HuH-7 (cell line): ENCODE measurements at regions not wholly inside any gene's neighbourhood (a gene's known extent, or its start where the extent isn't known, plus 50 kb on each side); places are given as distances from the start of the nearest gene placed in this dataset.

Experiments used
- DNase-seq: peaks from one replicate; pipeline ENCODE4 v3.0.0; 2011; ENCODE audit warnings: low spot score

- DNase-seq: no peak
These were observed 149.4 kb upstream of the PLEKHG7 start for GRCh38 chr12:92553389-92553788.

- no peak for DNase-seq
These were observed 150.2 kb upstream of the PLEKHG7 start for GRCh38 chr12:92552412-92553108.

DNA sequence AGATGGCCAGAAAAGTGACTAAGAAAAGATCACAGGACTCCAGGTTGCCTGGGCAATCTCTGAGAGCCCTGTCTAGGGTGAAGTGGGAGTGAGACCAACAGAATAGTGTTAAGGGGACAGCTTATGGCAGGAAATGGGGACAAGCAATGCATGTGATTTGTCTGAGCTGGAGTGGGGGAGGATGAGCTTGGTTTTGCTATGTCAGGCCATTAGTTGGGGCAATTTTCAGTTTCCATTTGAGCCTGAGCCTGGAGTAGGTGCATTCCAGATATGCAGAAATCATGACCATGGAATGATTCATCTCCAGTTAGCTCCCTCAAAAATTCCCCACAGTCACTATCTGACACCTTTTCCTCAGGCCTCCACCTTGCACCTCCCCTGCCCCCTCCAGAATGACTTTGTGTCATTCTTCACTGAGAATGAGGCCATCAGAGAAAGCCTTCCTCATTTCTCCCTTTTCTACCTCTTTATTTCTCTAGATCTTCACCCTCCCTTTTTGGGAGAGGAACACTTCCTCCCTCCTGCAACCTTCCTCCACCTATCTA lies 150.9 kb upstream of the PLEKHG7 start:
- DNase-seq: no peak

DNA sequence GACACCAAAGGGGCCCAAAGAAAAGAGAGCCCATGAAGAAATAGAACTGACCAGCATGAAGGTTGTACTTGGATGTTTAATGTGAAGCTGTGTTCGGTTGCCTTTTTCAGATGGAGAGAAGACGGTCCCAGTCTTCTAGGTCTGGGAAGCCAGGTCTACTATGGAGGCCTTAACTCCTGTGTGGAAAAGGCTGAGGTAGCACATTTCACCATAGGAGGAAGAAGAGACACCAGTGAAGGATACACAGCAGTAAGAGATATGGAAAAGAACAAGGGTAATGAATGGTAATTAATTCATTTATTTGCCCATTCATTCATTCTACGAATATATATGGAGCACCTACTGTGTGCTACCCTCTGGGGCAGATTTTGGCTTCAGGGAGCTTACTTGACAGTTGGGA lies 151.6 kb upstream of the PLEKHG7 start:
- no peak for DNase-seq

GRCh38 chr12:92550661-92551060 lies 152.1 kb upstream of the PLEKHG7 start:
- no peak for DNase-seq

- no peak for DNase-seq
These were observed 152.5 kb upstream of the PLEKHG7 start for GRCh38 chr12:92550254-92550653.

GRCh38 chr12:92549516-92549915 lies 153.3 kb upstream of the PLEKHG7 start:
- no peak for DNase-seq

DNA sequence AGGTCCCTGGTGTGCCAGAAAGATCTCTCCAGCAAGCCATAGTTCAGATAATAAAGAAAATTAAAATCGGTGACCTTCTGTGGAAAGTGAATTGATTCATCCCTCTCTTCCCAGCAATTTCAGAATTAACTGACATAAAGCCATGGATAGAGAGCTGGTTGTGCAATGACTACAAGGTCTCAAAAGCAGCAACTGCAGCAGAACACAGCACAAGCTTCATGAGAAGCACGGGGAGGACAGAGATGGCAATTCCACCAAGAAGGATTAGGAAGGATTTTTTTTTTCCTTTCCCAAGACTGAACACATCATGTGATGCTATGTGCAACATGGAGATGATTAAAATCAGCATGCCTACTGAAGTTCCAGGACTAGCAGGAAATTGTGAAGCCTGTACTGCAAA lies 154.9 kb upstream of the PLEKHG7 start:
- DNase-seq: no peak

- no peak for DNase-seq
These were observed 155.4 kb upstream of the PLEKHG7 start for GRCh38 chr12:92547420-92547819.

GRCh38 chr12:92546635-92547348 lies 156.0 kb upstream of the PLEKHG7 start:
- DNase-seq: peak; percentile 14

DNA sequence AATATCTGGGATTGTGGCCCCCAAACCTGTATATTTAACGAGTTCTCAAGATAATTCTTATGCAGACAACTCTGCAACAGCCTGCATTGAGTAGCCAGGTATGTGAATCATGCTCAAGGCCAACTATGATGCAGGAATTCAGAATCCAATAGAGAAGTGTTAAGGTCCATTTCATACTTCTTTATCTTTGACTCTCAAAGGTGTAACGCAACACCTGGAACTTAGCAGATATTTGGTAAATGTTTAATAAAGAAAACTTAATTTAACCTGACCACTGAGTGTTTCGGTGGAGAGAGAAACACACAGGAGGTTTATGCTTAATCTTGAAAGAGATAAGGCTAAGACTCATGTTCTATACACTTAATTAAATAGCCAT lies 156.5 kb upstream of the PLEKHG7 start:
- DNase-seq: no peak

DNA sequence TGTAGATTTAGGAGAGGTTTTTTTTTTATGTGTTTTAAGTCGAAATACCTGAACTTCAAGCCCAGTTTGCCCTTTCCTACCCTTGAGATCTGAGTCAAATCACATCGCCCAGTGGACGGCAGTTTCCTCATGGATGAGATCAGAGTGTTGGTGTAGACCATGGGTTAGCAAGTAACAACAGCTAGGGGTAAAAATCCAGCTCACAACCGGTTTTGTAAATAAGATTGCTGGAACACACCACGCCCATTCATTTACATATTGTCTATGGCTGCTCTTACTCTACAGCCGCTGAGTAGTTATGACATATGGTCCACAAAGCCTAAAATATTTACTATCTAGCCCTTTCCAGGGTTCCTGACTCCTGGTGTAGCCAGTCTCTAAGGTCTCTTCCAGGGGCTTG lies 158.5 kb upstream of the PLEKHG7 start:
- DNase-seq: no peak

DNA sequence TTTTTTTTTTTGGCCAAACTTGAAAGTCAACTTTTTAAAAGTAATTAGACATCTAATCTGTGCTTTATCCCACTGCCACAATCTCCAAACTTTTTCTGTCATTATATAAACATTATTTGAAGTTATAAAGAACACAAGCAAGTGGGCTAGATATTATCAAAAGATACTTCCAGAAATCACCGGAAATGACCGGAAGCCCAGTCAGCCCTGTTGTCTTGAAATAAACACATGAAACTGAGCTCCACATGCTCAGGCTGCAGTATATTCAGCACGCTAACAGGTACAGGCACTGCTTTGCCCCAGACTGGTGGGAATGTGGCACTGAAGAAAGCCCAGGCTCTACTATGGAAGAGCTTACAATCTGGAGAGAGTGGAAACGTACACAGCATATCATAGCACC lies 158.9 kb upstream of the PLEKHG7 start:
- DNase-seq: no peak

DNA sequence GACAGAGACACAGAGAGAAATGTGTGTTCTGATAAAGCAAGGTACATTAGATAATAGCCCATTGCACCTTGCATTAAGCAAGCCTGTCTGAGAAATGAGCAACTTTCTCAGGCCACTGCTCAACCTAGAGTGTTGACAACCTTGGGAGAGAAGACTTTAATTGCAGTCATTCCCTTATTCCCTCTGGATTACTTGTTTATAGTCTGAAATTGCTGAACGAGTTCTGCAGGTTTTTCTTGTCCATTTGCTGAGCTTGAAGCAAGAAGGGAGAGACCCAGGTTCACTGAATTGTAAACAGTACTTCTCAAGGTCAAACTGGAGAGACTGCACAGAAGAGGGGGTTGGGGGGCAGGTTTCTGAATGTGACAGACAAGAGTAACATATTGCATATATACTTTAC lies 159.4 kb upstream of the PLEKHG7 start:
- no peak for DNase-seq

DNA sequence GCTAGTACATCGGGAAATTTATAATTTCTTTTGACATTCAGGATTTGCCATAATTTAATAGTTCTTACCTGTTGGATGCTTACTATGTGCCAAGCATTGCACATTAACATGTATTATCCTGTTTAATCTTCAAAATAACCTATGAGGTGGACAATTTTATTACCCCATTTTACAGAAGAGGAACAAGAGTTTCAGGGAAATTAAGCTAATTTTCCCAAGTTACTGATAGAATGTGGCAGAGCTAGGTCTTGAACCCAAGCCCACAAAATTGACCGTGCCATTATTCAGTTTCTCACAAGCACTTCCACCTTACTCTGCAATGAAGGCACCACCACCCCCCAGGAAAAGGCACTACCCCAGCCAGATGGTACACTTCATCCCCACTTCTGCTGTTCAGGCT lies 161.1 kb upstream of the PLEKHG7 start:
- no peak for DNase-seq

DNA sequence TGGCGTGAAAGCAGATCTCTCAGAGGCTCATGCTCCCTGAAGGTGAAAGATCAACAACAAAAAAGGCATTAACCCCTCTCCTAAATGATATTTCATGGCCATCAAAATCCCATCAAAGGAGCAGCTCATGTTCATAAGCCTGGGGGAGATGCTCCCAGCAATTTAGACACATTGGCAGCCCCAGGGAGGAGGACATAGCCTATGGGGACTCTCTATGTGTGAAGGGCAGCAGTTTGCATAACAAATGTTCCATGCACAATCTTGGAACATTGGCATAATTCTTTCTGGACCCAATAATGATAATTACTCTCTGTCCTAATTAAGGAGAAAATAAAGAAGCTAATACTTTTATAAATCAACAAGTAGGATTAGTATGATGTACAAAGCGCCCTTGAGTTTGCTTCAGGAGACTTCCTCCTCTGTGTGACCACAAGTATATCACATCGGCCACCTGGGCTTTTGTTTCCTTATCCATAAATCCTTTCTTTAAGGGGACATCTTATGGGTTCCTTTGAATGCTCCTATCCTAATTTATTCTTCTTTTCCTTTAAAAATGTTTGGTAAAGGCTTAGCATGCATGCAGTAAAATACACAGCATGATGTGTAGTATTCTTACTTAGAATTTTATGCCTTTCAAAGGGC lies 161.9 kb upstream of the PLEKHG7 start:
- no peak for DNase-seq

DNA sequence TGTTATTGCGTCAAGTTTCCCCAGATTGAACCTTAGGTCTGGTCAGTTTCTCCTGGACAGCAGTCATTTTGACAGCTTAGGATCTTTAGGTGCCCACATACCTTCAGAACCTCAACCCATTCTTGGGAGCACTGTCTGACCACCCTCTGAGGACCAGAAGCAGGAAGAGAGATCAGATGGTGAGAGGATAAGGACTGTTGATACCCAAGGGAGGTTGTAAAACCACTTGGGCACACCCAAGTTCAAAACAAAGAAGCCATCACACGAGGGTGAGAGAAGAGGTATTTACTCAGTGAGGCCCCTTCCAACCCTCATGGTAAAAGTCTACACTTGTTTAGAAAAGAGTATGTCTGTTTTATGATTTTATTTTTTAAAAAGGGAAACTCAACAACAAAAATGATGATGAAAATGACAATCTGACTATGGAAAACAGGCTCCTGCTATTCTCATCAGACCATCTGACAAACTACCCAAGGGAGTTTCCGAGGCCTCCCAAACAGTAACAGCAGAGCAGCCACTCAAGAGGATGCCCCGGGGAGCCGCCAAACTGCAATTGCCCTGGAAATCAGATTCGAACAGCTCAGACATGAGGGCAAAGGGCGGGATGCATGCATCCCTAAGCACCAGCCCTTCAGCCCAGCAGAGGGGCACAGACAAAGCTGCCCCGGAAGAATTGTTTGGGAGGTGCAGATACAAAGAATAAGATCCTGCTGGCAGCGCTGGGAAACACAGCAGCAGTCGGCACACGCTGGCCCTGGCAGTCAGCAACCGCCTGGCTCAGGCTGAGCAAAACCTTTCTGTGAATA lies 162.6 kb upstream of the PLEKHG7 start:
- DNase-seq: no peak

- DNase-seq: no peak
These were observed 163.6 kb upstream of the PLEKHG7 start for GRCh38 chr12:92539110-92539749.

- DNase-seq: no peak
These were observed 165.4 kb upstream of the PLEKHG7 start for GRCh38 chr12:92537290-92537960.

GRCh38 chr12:92535961-92536360 lies 166.8 kb upstream of the PLEKHG7 start:
- no peak for DNase-seq

- no peak for DNase-seq
These were observed 169.4 kb upstream of the PLEKHG7 start for GRCh38 chr12:92533280-92533890.
